ENCODE measurements at regions not wholly inside any gene's neighbourhood (a gene's known extent, or its start where the extent isn't known, plus 50 kb on each side); places are given as distances from the start of the nearest gene placed in this dataset.

- H3K27ac ChIP-seq (ENCODE audit: insufficient read depth, low read length, poor library complexity, severe bottlenecking), result no peak overlapping the region
- H3K4me1 Mint-ChIP-seq, result peaks cover 5 to 34% (median 27%) of the 10 kb centered on the region in 4 donors
- H3K4me1 ChIP-seq (ENCODE audit: control insufficient read depth, insufficient read depth, low read length, poor library complexity, severe bottlenecking), result peaks cover 23% of the 10 kb centered on the region
- DNase-seq (no peak), ATAC-seq (ENCODE audit: low read depth in 2 of 2) (no peak)
- H3K36me3 ChIP-seq (ENCODE audit: control insufficient read depth, insufficient read depth, low read length), result no peaks in the 10 kb centered on the region
- no peaks in the 10 kb centered on the region for H3K27me3 Mint-ChIP-seq
- H3K27me3 ChIP-seq (ENCODE audit: control insufficient read depth, insufficient read depth, low read length), result no peaks in the 10 kb centered on the region
- H3K4me3 Mint-ChIP-seq, result no peak overlapping the region
- H3K4me3 ChIP-seq (ENCODE audit: low read depth, low read length), result no peak overlapping the region
- peaks cover 0 to 2% (median 0%) of the 10 kb centered on the region in 7 donors for H3K9me3 Mint-ChIP-seq
- peaks cover 3% of the 10 kb centered on the region for H3K36me3 Mint-ChIP-seq
- H3K9me3 ChIP-seq (ENCODE audit: control insufficient read depth in 2 of 2, low read length in 2 of 2), result no peaks in the 10 kb centered on the region
- H3K27ac Mint-ChIP-seq, result peak overlapping the region in 2 of 3 donors; percentile 51 to 63
Measured at GRCh38 chr1:171422511-171422910, 62.8 kb upstream of the PRRC2C start.

- Mint-ChIP-seq H3K4me3 (no peak overlapping the region), H3K27ac (peak overlapping the region in 1 of 3 donors; percentile 32), H3K4me1 (peaks cover 5 to 25% (median 19%) of the 10 kb centered on the region in 4 donors), H3K27me3 (no peaks in the 10 kb centered on the region), H3K36me3 (no peaks in the 10 kb centered on the region), H3K9me3 (peaks cover 0 to 5% (median 0%) of the 10 kb centered on the region in 7 donors)
- ATAC-seq (ENCODE audit: low read depth in 2 of 2) (no peak), DNase-seq (no peak)
- Histone ChIP-seq H3K36me3 (ENCODE audit: control insufficient read depth, insufficient read depth, low read length) (no peaks in the 10 kb centered on the region), H3K27me3 (ENCODE audit: control insufficient read depth, insufficient read depth, low read length) (no peaks in the 10 kb centered on the region), H3K27ac (ENCODE audit: insufficient read depth, low read length, poor library complexity, severe bottlenecking) (no peak overlapping the region), H3K9me3 (ENCODE audit: control insufficient read depth in 2 of 2, low read length in 2 of 2) (peaks cover 0 to 6% of the 10 kb centered on the region in 2 experiments), H3K4me1 (ENCODE audit: control insufficient read depth, insufficient read depth, low read length, poor library complexity, severe bottlenecking) (peaks cover 20% of the 10 kb centered on the region), H3K4me3 (ENCODE audit: low read depth, low read length) (no peak overlapping the region)
Measured at GRCh38 chr1:171424494-171424893, 60.8 kb upstream of the PRRC2C start.

- DNase-seq (no peak), ATAC-seq (ENCODE audit: low read depth in 2 of 2) (no peak)
- no peaks in the 10 kb centered on the region for H3K36me3 ChIP-seq (ENCODE audit: control insufficient read depth, insufficient read depth, low read length)
- no peak overlapping the region for H3K4me3 ChIP-seq (ENCODE audit: low read depth, low read length)
- H3K36me3 Mint-ChIP-seq, result no peaks in the 10 kb centered on the region
- H3K4me1 Mint-ChIP-seq, result peaks cover 0 to 4% (median 2%) of the 10 kb centered on the region in 4 donors
- H3K27ac Mint-ChIP-seq, result peak overlapping the region in 1 of 3 donors; percentile 38
- peaks cover 0 to 6% of the 10 kb centered on the region in 2 experiments for H3K9me3 ChIP-seq (ENCODE audit: control insufficient read depth in 2 of 2, low read length in 2 of 2)
- peaks cover 1% of the 10 kb centered on the region for H3K27me3 Mint-ChIP-seq
- H3K4me1 ChIP-seq (ENCODE audit: control insufficient read depth, insufficient read depth, low read length, poor library complexity, severe bottlenecking), result peaks cover 1% of the 10 kb centered on the region
- peaks cover 0 to 7% (median 0%) of the 10 kb centered on the region in 7 donors for H3K9me3 Mint-ChIP-seq
- H3K27me3 ChIP-seq (ENCODE audit: control insufficient read depth, insufficient read depth, low read length), result no peaks in the 10 kb centered on the region
- no peak overlapping the region for H3K4me3 Mint-ChIP-seq
- no peak overlapping the region for H3K27ac ChIP-seq (ENCODE audit: insufficient read depth, low read length, poor library complexity, severe bottlenecking)
Measured at GRCh38 chr1:171426645-171427044, 58.7 kb upstream of the PRRC2C start.

DNA sequence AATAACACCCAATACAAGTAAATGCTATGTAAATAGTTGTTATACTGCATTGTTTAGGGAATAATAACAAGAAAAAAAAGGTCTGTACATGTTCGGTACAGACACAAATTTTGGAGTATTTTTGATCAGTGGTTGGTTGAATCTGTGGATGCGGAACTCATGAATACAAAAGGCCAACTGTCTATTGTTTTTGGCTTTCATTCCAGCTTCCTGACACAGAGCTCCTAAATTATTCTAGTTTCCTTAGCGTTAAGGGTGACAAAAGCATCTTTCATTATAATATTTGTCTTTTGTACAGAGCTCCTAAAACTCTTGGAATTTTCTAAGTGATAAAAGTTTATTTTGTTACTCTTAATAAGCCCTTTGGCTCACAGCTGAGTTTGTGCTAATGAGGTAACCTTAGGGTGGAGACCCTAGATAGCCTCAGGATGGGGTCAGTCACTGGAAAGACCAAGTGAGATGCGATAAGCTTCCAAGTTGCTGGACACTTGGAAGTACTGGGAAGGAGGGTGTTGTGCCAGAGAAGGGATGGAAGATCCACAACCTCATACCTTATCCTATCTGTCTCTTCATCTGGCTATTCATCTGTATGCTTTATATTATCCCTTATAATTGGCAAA is 57.4 kb upstream of the PRRC2C start:
- peaks cover 0 to 6% of the 10 kb centered on the region in 2 experiments for H3K9me3 ChIP-seq (ENCODE audit: control insufficient read depth in 2 of 2, low read length in 2 of 2)
- DNase-seq (no peak), ATAC-seq (ENCODE audit: low read depth in 2 of 2) (no peak)
- Mint-ChIP-seq H3K27ac (no peak overlapping the region), H3K9me3 (peaks cover 0 to 7% (median 0%) of the 10 kb centered on the region in 7 donors), H3K4me3 (no peak overlapping the region), H3K4me1 (peaks cover 0 to 4% (median 0%) of the 10 kb centered on the region in 4 donors), H3K27me3 (peaks cover 5% of the 10 kb centered on the region), H3K36me3 (no peaks in the 10 kb centered on the region)
- no peak overlapping the region for H3K27ac ChIP-seq (ENCODE audit: insufficient read depth, low read length, poor library complexity, severe bottlenecking)
- H3K27me3 ChIP-seq (ENCODE audit: control insufficient read depth, insufficient read depth, low read length), result no peaks in the 10 kb centered on the region
- no peak overlapping the region for H3K4me3 ChIP-seq (ENCODE audit: low read depth, low read length)
- H3K36me3 ChIP-seq (ENCODE audit: control insufficient read depth, insufficient read depth, low read length), result no peaks in the 10 kb centered on the region
- H3K4me1 ChIP-seq (ENCODE audit: control insufficient read depth, insufficient read depth, low read length, poor library complexity, severe bottlenecking), result no peaks in the 10 kb centered on the region

- no peak overlapping the region for H3K4me3 Mint-ChIP-seq
- no peak for DNase-seq
- peaks cover 0 to 2% (median 0%) of the 10 kb centered on the region in 4 donors for H3K4me1 Mint-ChIP-seq
- H3K27me3 Mint-ChIP-seq, result peaks cover 5% of the 10 kb centered on the region
- Histone ChIP-seq H3K27me3 (ENCODE audit: control insufficient read depth, insufficient read depth, low read length) (no peaks in the 10 kb centered on the region), H3K9me3 (ENCODE audit: control insufficient read depth in 2 of 2, low read length in 2 of 2) (peaks cover 0 to 6% of the 10 kb centered on the region in 2 experiments), H3K4me1 (ENCODE audit: control insufficient read depth, insufficient read depth, low read length, poor library complexity, severe bottlenecking) (no peaks in the 10 kb centered on the region), H3K4me3 (ENCODE audit: low read depth, low read length) (no peak overlapping the region), H3K27ac (ENCODE audit: insufficient read depth, low read length, poor library complexity, severe bottlenecking) (no peak overlapping the region), H3K36me3 (ENCODE audit: control insufficient read depth, insufficient read depth, low read length) (no peaks in the 10 kb centered on the region)
- H3K36me3 Mint-ChIP-seq, result no peaks in the 10 kb centered on the region
- no peak for ATAC-seq (ENCODE audit: low read depth in 2 of 2)
- H3K27ac Mint-ChIP-seq, result peak overlapping the region in 1 of 3 donors; percentile 21
- H3K9me3 Mint-ChIP-seq, result peaks cover 0 to 7% (median 0%) of the 10 kb centered on the region in 7 donors
Measured at GRCh38 chr1:171429137-171429536, 56.2 kb upstream of the PRRC2C start.

- Mint-ChIP-seq H3K4me3 (peak overlapping the region in 1 of 4 donors; percentile 48), H3K4me1 (peaks cover 0 to 10% (median 8%) of the 10 kb centered on the region in 4 donors), H3K36me3 (no peaks in the 10 kb centered on the region), H3K27me3 (peaks cover 5% of the 10 kb centered on the region), H3K9me3 (peaks cover 0 to 7% (median 1%) of the 10 kb centered on the region in 7 donors), H3K27ac (no peak overlapping the region)
- no peak for ATAC-seq (ENCODE audit: low read depth in 2 of 2)
- H3K27ac ChIP-seq (ENCODE audit: insufficient read depth, low read length, poor library complexity, severe bottlenecking), result no peak overlapping the region
- peaks cover 0 to 6% of the 10 kb centered on the region in 2 experiments for H3K9me3 ChIP-seq (ENCODE audit: control insufficient read depth in 2 of 2, low read length in 2 of 2)
- no peak for DNase-seq
- H3K4me3 ChIP-seq (ENCODE audit: low read depth, low read length), result no peak overlapping the region
- H3K4me1 ChIP-seq (ENCODE audit: control insufficient read depth, insufficient read depth, low read length, poor library complexity, severe bottlenecking), result peaks cover 5% of the 10 kb centered on the region
- H3K27me3 ChIP-seq (ENCODE audit: control insufficient read depth, insufficient read depth, low read length), result no peaks in the 10 kb centered on the region
- no peaks in the 10 kb centered on the region for H3K36me3 ChIP-seq (ENCODE audit: control insufficient read depth, insufficient read depth, low read length)
Measured at GRCh38 chr1:171431994-171432393, 53.3 kb upstream of the PRRC2C start.

- H3K4me3 Mint-ChIP-seq, result no peak overlapping the region
- H3K27me3 Mint-ChIP-seq, result peaks cover 5% of the 10 kb centered on the region
- peaks cover 0 to 7% (median 1%) of the 10 kb centered on the region in 7 donors for H3K9me3 Mint-ChIP-seq
- Histone ChIP-seq H3K36me3 (ENCODE audit: control insufficient read depth, insufficient read depth, low read length) (no peaks in the 10 kb centered on the region), H3K4me3 (ENCODE audit: low read depth, low read length) (no peak overlapping the region), H3K9me3 (ENCODE audit: control insufficient read depth in 2 of 2, low read length in 2 of 2) (peaks cover 0 to 6% of the 10 kb centered on the region in 2 experiments), H3K4me1 (ENCODE audit: control insufficient read depth, insufficient read depth, low read length, poor library complexity, severe bottlenecking) (peaks cover 5% of the 10 kb centered on the region), H3K27ac (ENCODE audit: insufficient read depth, low read length, poor library complexity, severe bottlenecking) (no peak overlapping the region), H3K27me3 (ENCODE audit: control insufficient read depth, insufficient read depth, low read length) (no peaks in the 10 kb centered on the region)
- no peak for DNase-seq
- no peak overlapping the region for H3K27ac Mint-ChIP-seq
- no peak for ATAC-seq (ENCODE audit: low read depth in 2 of 2)
- peaks cover 0 to 10% (median 8%) of the 10 kb centered on the region in 4 donors for H3K4me1 Mint-ChIP-seq
- no peaks in the 10 kb centered on the region for H3K36me3 Mint-ChIP-seq
Measured at GRCh38 chr1:171432473-171432872, 52.9 kb upstream of the PRRC2C start.

DNA sequence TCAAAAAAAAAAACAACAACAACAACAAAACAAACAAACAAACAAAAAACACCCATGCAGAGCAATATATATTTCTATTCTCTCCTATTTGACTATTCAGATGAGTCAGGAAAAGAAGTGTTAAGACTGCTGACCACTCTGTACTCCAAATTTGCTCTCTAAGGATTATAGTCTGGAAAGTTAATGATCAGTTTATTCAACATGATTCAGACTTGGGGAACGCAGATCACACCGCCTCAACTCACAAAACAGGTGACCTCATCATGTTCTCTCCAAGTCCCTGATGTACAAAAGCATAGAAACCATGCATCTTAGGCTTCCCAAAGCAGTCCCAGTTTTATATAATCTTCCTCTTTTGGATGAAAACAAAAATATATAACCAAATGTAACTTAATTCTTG is 51.9 kb upstream of the PRRC2C start:
- Histone ChIP-seq H3K27me3 (ENCODE audit: control insufficient read depth, insufficient read depth, low read length) (no peaks in the 10 kb centered on the region), H3K4me1 (ENCODE audit: control insufficient read depth, insufficient read depth, low read length, poor library complexity, severe bottlenecking) (peaks cover 5% of the 10 kb centered on the region), H3K4me3 (ENCODE audit: low read depth, low read length) (no peak overlapping the region), H3K27ac (ENCODE audit: insufficient read depth, low read length, poor library complexity, severe bottlenecking) (no peak overlapping the region), H3K9me3 (ENCODE audit: control insufficient read depth in 2 of 2, low read length in 2 of 2) (peaks cover 0 to 6% of the 10 kb centered on the region in 2 experiments), H3K36me3 (ENCODE audit: control insufficient read depth, insufficient read depth, low read length) (no peaks in the 10 kb centered on the region)
- ATAC-seq (ENCODE audit: low read depth in 2 of 2) (no peak), DNase-seq (no peak)
- H3K4me1 Mint-ChIP-seq, result peaks cover 0 to 10% (median 8%) of the 10 kb centered on the region in 4 donors
- peaks cover 5% of the 10 kb centered on the region for H3K27me3 Mint-ChIP-seq
- H3K9me3 Mint-ChIP-seq, result peaks cover 0 to 7% (median 1%) of the 10 kb centered on the region in 7 donors
- no peaks in the 10 kb centered on the region for H3K36me3 Mint-ChIP-seq
- peak overlapping the region in 1 of 4 donors; percentile 33 for H3K4me3 Mint-ChIP-seq
- H3K27ac Mint-ChIP-seq, result no peak overlapping the region

Data from CD4-positive, CD25-positive, alpha-beta regulatory T cell (primary cell).